ENCODE measurements at regions not wholly inside any gene's neighbourhood (a gene's known extent, or its start where the extent isn't known, plus 50 kb on each side); places are given as distances from the start of the nearest gene placed in this dataset.
A peak's percentile ranks its signal among the peaks of the same experiment; 100 is the strongest.

DNA sequence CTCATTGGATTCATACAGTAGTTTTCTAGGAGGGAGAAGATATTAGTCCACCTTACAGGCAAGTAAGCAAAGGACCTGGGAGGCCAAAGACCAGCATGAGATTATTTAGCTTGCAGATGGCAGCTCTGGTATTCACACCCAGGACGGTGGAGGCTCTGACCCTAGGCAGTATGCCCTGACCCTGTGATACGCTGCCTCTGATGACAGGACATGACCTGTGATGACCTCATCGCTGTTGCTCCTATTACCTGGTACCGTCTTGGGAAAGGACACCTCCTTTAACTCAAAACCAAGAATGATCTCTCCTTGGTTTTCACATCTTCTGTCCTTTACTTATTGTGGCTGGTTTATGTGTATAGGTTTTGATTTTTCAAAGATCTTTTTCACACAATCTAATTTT is 298.6 kb downstream of the CLIC5 start:
- Histone ChIP-seq H3K4me1 (replicated peaks) (no peaks in the 10 kb centered on the region), H3K36me3 (no peaks in the 10 kb centered on the region), H3K27ac (no peak overlapping the region), H3K4me3 (no peak overlapping the region), H3K9me3 (no peaks in the 10 kb centered on the region), H3K27me3 (replicated peaks; ENCODE audit: insufficient read depth) (no peaks in the 10 kb centered on the region)
- intact Hi-C loops (cut with DNase I) = no loop called here
- no peak for TF ChIP-seq POLR2AphosphoS5 (IDR thresholded peaks at IDR 0.05)
- TF ChIP-seq, protein P1, sequence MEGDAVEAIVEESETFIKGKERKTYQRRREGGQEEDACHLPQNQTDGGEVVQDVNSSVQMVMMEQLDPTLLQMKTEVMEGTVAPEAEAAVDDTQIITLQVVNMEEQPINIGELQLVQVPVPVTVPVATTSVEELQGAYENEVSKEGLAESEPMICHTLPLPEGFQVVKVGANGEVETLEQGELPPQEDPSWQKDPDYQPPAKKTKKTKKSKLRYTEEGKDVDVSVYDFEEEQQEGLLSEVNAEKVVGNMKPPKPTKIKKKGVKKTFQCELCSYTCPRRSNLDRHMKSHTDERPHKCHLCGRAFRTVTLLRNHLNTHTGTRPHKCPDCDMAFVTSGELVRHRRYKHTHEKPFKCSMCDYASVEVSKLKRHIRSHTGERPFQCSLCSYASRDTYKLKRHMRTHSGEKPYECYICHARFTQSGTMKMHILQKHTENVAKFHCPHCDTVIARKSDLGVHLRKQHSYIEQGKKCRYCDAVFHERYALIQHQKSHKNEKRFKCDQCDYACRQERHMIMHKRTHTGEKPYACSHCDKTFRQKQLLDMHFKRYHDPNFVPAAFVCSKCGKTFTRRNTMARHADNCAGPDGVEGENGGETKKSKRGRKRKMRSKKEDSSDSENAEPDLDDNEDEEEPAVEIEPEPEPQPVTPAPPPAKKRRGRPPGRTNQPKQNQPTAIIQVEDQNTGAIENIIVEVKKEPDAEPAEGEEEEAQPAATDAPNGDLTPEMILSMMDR (IDR thresholded peaks at IDR 0.05) = no peak
- TF ChIP-seq POLR2A (IDR thresholded peaks at IDR 0.05) = no peak
- WGBS = 93% methylated on average over 4 of the region's 4 CpGs
- DNase-seq (ENCODE audit: low spot score) = no peak

DNA sequence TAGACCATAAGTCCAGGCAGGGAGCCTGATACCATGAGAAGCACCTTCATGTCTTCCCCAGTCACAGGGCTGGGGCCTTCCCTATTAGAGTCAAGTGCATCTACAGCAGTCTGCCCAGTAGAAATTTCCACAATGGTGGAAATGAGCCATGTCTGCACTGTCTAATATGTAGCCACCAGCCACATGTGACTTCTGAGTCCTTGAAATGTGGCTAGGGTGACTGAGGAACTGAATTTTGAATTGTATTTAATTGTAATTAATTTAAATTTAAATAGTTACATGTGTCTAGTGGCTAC is 300.2 kb downstream of the CLIC5 start:
- Histone ChIP-seq H3K4me3 (no peak overlapping the region), H3K9me3 (no peaks in the 10 kb centered on the region), H3K27me3 (replicated peaks; ENCODE audit: insufficient read depth) (no peaks in the 10 kb centered on the region), H3K36me3 (no peaks in the 10 kb centered on the region), H3K27ac (no peak overlapping the region), H3K4me1 (replicated peaks) (no peaks in the 10 kb centered on the region)
- TF ChIP-seq, protein P1 (IDR thresholded peaks at IDR 0.05) = no peak
- TF ChIP-seq POLR2A (IDR thresholded peaks at IDR 0.05) (no peak), POLR2AphosphoS5 (IDR thresholded peaks at IDR 0.05) (no peak)
- intact Hi-C loops (cut with DNase I) = loop anchor here (2.0 kb wide), 1 partner anchor 1241 kb away; no protein-coding TSS in a partner anchor
- no peak for DNase-seq (ENCODE audit: low spot score)

DNA sequence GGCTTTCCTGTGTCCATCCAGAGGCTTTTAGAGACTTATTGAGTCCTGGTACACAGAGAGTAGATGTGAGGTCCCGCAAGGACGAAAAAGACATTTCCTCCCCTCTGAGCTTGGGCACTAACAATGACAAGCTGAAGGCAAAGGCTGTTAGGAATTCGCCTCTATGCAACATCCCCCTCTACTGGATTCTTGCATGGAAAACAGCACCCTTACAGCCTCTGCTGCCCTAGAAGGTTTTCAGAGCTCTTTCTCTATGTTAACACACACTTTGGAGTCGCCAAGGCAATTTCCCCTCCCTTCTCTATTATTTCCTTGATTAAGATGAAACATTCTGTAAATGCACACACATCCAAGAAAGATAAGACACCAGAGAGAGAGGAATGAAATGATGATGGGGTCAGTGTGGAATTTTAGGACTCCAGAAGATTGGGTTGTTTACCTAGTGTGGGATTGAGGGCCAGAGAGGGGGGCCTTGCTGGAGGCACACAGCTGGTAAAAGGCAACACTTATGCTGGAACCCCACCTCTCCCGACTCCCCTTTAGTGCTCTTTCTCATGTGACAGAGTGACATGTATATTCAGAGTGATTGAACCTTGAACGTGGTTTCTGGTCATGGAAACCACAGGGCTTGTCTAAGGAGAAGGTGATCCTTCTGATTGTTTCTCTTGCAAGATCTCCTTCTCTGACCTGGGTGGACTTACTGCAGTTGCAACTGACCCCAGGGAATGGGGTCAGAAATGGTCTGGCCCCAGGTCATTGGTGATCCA is 300.7 kb downstream of the CLIC5 start:
- Histone ChIP-seq H3K4me3 (no peak overlapping the region), H3K4me1 (replicated peaks) (no peaks in the 10 kb centered on the region), H3K27ac (no peak overlapping the region), H3K36me3 (no peaks in the 10 kb centered on the region), H3K9me3 (no peaks in the 10 kb centered on the region), H3K27me3 (replicated peaks; ENCODE audit: insufficient read depth) (no peaks in the 10 kb centered on the region)
- WGBS = 17% methylated on average over 6 of the region's 6 CpGs
- TF ChIP-seq, protein P1 (IDR thresholded peaks at IDR 0.05) = peak; percentile 39 to 87 (median 72)
- TF ChIP-seq POLR2AphosphoS5 (IDR thresholded peaks at IDR 0.05) (peak; percentile 75), POLR2A (IDR thresholded peaks at IDR 0.05) (no peak)
- peak; percentile 77 for DNase-seq (ENCODE audit: low spot score)
- intact Hi-C loops (cut with DNase I) = loop anchor here (1.0 to 2.0 kb wide), 2 partner anchors 1060 to 1240 kb away; no protein-coding TSS in a partner anchor

DNA sequence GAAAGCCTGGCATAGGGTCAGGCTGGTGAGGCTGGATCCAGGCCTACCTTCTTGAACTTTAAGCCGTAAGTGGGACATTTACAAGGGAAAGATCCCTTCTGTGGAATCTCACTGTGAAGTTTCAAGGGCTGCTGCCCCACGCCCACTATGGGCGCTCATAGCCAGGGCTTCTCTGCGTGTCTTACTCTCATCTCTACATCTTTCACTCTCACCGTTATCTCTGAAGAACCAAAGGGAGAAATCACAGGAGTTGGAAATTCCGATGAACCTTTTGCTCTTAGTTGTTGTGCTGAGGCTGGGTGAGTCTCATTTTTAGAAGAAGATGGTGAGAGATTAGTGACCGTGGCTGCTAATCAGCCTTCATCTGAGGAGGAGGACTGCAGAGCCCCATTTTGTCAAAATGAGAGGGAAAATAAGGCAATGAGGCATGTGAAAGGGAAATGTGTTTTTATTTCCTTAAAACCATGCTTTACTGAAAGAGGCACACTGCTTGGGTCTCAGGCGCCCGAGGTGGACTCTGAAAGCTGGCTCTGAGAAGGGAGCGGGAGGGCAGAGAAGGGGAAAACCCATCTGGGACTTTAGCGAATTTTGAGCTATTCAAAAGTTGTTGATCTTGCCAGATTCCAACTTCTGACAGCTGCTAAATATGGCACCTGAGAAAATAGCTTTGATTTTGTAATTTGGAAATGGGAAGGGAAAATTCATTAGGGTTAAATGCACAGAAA is 301.5 kb downstream of the CLIC5 start:
- DNase-seq (ENCODE audit: low spot score) = no peak
- H3K4me1 ChIP-seq (replicated peaks) = no peaks in the 10 kb centered on the region
- no peaks in the 10 kb centered on the region for H3K9me3 ChIP-seq
- no peak overlapping the region for H3K4me3 ChIP-seq
- H3K36me3 ChIP-seq = no peaks in the 10 kb centered on the region
- no peaks in the 10 kb centered on the region for H3K27me3 ChIP-seq (replicated peaks; ENCODE audit: insufficient read depth)
- no peak for TF ChIP-seq POLR2AphosphoS5 (IDR thresholded peaks at IDR 0.05)
- no peak for TF ChIP-seq POLR2A (IDR thresholded peaks at IDR 0.05)
- TF ChIP-seq, protein P1 (IDR thresholded peaks at IDR 0.05) = no peak
- WGBS = 66% methylated on average over 11 of the region's 11 CpGs
- intact Hi-C loops (cut with DNase I) = loop anchor here (1.0 to 2.0 kb wide), 2 partner anchors 1059 to 1239 kb away; no protein-coding TSS in a partner anchor
- no peak overlapping the region for H3K27ac ChIP-seq

All from prostate gland (tissue), 2 donors.